COLO829 (cell line): ENCODE measurements at regions not wholly inside any gene's neighbourhood (a gene's known extent, or its start where the extent isn't known, plus 50 kb on each side); places are given as distances from the start of the nearest gene placed in this dataset.

Experiments used
- DNase-seq: peaks from one replicate; pipeline ENCODE4 v3.0.0; 2012; ENCODE audit warnings: low spot score

GRCh38 chr5:60374409-60374808 lies 325.6 kb downstream of the DEPDC1B start:
- DNase-seq: no peak

- no peak for DNase-seq
These were observed 327.2 kb downstream of the DEPDC1B start for GRCh38 chr5:60372786-60373185.

- DNase-seq: no peak
These were observed 328.9 kb downstream of the DEPDC1B start for GRCh38 chr5:60371065-60371464.

DNA sequence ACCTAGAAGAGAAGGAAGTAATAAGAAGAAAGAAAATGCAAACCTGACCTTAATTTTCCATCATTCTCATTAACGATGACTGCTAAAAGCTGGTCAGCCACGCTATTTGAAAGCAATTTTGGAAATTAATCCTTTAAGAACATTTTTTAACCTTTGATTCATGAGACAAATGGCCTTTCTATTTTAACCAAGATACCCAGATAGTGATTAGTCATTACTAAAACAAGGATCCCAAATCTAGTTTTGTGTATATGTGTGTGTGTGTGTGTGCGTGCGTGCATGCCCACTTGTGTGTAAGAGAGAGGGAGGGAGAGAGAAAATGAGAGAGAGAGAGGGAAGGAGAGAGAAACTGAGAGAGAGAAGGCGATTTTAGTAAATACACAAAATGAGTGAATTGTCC lies 329.5 kb downstream of the DEPDC1B start:
- DNase-seq: no peak

DNA sequence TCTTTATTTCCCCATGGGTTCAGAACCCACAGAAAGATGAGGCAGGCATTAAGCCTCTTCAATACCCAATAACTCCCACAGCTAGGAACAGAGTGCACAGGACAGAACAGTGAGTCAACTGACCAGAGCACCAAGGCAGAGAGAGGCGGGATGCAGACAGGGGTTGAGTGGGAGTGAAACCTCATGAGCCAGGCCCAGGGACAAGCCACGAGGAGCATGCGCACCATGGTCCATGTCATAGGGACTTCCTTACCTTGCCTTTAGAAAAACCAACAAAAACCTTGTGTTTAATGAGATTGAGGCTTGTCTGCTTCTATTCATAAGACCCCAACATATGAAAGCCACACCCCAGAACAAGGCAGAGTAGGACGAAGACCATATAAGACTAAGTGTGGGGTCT lies 330.6 kb downstream of the DEPDC1B start:
- no peak for DNase-seq

- DNase-seq: no peak
These were observed 331.9 kb downstream of the DEPDC1B start for GRCh38 chr5:60368100-60368499.

DNA sequence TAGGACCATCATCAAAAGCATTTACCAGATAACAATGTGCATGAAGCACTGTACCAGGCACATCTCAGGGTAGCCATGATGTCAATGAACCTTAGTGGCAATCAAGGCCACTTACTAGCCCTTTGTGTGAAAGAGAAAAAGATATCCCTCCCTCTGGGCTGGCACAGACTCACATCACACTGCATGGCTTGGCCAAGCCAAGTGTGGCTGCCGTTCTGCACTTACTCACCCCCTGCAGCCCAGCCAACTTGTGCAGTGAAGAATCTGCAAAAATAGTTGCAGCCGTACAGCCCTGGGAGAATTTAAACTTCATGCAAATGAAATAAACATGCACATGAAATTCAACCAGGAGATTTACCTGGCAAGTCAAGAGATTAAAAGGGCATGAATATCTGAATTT lies 333.5 kb downstream of the DEPDC1B start:
- DNase-seq: no peak

- no peak for DNase-seq
These were observed 335.0 kb downstream of the DEPDC1B start for GRCh38 chr5:60365001-60365400.

DNA sequence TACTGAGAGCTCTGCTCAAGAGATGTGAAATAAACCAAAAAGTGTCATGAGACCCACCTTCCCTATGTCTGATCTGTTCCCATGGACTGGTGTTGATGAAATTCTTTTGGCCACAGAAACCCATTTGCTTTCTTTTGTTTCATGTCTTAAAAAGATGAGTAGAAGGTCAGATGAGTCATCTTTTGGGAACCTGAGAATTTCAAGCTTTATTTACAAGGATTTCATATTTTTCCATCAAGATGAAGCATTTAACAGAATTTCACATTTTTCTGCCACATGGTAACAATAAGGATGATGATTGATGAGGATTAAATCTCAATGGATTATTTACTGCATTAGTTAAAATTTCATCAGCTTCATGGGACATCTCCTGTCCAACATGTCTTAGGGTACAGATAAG lies 337.8 kb downstream of the DEPDC1B start:
- DNase-seq: peak; percentile 20

DNA sequence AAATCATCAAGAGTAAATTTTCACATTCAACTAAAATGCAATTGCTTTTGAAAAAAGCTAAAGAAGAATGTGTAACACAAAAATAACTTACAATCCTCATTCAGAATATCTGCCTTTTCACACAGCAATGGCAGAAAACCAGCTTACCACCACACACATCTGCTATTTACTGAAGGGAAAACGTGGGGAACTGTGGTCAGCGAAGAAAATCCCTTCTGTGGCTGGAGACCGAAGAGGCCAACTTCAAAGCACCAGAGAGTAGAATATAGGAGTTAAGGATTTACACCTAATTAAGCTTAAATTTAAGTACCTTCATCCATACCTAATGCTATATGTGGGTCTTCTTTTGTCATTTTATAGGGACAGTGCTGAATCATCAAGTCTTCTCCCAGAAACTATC lies 339.6 kb downstream of the DEPDC1B start:
- no peak for DNase-seq

DNA sequence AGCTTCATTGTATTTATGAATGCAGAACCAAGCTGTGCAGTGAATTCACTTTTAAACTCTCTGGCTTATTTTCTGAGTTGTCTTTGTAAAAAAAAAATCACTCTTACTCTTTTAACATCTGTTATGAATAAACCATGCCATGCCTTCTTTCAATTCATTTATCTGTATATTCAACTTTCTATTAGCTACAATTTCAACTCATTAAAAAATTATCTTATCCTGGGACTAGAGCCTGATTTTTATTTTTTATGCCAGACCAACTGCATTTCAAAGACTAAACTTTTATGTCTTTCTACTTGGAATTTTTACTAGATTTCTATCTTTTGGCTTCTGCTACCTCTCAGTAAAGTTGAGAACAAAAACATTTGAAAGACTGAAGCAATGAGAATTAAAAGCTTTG lies 342.7 kb downstream of the DEPDC1B start:
- no peak for DNase-seq

DNA sequence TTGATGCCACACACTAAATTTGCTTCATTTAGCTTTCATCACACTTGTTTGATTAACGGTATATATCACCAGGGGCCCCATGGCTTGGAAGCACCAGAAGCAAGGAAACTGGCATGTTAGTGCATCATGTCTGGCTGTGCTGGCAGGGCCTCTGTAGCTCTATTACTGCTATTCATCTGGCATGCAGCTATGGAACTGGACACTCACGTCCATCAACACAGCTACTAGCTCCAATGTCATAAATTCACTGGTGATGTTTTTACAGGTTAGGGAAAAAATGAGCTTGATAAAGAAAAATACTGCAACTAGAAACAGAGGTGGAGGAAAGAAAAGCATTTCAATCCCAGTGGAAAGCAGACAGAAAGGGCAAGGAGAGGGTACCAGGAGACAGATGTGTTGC lies 343.2 kb downstream of the DEPDC1B start:
- no peak for DNase-seq

DNA sequence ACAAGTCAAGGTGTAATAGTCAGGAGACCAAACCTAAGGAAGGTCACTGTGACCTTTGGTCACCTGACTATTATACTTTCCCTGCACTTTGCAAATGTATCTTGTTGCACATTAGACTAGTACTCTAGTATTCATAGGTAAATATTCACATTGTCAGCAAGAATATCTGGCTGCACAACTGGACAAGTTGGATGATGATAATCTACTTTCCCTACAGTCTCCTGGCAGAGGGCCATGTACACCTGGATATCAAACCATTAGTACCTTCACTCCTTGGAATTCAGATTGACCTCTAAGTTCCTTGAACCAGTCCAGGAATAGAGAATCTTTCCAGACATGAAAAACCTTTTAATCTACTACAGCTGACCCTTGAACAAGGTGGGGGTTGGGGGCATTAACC lies 344.8 kb downstream of the DEPDC1B start:
- no peak for DNase-seq

GRCh38 chr5:60354311-60354710 lies 345.7 kb downstream of the DEPDC1B start:
- DNase-seq: no peak

DNA sequence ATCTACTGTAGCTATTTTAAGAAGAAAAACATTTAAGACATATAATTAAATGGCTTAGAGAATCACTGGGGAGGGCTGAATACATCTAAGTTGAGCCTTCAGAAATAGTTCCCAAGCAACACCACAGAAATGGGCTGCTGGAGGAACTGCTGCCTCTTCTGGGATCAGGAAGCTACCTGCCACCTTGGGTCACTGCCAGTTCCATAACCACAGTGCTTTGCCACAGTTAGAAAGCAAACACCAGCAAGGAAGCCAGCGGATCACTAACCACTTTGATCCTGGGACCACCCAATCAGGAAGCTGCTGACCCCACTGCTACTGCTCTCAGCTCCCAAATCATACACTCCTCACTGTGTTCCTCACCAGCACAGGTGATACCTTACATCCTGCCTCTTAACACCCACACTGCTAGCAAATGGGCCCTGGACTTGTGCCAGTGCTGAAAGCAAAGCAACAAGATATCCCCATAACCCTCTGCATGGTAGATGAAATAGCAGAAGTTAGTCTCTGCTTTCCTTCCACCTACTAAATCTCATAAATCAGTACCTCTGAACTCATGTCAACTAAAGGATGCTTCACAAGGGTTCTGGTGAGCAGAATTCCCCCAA lies 346.9 kb downstream of the DEPDC1B start:
- DNase-seq: no peak

DNA sequence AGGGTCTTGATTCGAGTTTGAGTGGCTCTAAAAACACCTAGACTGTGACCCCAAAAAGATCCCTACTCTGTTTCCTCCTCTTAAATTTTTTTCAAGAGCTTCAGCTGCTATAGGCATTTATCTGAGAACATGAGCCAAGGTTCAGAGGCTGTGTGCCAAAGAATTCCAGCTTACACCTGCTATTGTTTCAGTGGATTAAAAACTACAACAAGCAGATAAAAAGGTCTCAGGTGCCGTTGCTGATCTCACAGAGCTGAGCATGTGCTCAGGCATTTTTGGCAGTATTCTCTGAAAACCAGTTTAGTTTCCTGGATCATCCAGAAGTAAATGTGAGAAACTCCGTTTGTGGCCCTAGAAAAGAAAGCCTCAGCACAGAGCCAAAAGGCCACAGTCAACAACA lies 349.2 kb downstream of the DEPDC1B start:
- no peak for DNase-seq

DNA sequence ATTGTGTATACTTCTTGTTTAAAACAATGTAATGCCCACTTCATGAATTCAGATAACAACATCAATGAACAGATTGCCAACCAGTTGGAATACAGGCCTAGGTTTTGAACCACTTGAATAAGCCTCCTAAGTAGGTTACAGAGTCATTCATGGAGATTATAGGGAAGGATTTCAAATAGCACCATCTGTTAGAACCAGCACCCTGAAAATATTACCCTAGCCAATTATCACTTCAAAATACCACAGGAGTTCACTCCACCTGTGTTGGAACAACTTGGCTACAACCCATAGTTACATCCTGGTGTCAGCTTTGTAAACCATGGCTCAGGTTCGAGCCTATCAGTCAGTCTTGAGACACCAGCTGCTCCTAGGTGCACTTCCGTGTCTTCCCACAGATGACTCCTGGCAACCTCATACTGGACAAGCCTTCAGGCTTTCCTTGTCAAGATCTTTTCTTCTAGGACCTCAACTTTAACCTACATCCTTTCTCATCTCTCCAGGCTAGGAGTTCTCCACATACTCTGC lies 350.0 kb downstream of the DEPDC1B start:
- no peak for DNase-seq

DNA sequence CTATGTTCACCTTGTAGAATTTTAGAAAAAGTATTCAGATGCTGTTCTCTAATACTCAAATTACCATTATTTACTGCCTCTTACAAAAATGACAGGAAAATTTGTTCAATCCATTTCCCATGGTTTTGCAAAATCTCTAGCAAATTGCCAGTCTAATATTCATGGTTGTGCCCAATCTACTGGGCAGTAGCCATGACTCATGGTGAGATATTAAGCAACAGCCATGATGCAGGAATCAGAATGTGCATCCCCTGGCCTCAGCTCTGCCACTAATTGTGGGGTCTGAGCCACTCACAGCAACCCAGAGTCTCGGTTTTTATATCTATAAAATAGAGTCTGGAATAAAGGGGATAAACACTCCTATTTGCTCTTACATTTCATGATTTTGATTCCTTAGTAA lies 353.6 kb downstream of the DEPDC1B start:
- no peak for DNase-seq

DNA sequence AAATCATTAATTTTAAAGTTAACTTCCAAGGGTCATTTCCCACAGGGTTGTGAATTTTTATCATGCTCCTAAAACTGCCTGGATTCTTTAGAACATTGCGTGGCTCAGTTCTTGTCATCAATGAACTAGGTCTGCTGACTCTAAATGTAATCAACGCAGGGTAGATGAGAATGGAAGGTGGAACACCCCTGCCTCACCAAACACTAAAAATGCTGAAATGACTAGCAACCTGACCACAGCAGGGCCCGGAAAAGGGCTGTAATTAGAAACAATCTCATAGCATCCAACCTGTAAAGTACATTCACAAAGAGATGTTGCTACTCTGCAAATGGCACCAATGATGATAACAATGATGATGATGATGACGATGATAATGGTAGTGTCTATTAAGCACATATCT lies 356.9 kb downstream of the DEPDC1B start:
- DNase-seq: no peak

DNA sequence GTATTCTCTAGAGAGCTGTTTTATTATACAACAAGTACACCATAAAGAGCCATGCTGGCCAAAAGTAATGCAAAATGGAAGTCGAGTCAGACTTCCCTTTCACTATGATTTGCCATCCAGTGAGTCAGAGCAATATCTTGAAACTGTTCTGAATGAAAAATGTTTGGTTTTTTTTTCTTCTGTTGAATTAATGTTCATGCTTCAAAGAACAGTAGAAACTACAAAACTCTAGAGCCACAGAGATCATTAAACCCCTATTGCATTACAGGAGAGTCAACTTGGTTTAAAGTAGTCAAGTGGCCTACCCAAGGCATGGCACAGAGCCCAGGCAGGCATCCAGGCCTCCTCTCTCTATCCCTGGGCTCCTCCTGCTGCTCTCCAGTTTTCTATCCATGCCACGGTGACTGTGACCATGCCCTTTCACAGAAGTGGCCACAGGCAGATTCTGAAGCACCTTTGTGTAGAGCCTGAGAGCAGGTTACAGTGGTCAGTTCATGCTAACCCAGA lies 358.9 kb downstream of the DEPDC1B start:
- DNase-seq: no peak

DNA sequence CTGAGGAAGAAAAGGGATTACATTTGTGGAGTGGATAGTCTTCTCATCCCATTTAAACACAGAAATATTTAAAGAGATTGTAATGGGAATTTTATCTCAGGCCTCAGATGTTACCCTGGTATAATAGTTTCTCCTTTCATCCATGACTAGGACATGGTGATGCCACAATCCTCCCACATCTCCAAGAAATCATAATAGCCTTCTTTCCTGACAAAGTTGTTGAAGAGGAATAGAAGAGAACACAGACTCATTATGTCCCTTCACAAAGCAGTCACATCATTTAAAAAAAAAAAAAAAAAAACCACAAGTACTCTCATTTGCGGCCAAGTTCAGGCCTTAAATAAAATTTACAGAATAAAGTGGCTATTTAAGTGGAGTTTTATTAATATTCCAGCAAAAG lies 359.6 kb downstream of the DEPDC1B start:
- DNase-seq: peak; percentile 78

DNA sequence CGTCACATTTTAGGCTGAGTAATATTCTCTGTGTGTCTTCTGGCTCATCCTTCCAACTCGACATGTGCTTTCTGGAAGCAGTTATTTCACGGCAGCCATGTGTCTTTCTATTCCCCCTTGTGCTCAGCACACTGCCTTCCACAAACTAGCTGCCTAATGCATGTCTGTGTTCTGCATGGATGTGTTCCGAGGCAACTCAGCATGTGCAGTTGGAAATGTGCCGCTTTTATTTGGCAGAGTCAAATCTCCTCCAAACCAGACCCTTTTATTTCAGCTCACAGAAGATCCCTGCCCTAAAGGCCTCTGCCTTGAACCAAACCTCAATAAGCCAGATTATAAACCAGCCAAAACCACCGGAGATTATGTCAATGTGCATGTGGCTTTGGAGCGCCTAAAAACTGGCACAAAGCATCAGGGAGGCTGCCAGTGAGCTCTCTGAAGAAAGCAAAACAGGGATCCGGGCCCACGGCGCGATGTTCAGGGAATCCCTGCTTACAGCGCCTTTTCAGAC lies 360.2 kb downstream of the DEPDC1B start:
- DNase-seq: no peak

DNA sequence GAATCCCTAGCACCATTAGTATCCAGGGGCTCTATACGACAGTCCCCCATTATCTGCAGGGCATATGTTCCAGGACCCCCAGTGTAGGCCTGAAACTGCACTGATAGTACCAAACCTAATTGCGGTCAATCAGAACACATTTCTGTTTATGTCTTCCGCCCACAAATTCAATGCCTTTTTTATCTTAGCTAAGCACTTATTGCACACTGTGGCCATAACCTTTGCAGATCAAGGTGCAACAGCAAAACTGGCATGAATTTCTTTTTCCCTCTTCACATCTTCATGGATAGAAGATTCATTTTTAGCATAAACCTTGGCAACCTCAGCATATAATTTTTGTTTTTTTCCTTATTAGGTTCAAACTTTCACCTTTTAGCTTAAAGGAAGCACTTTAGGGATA lies 361.1 kb downstream of the DEPDC1B start:
- no peak for DNase-seq

- no peak for DNase-seq
These were observed 363.5 kb downstream of the DEPDC1B start for GRCh38 chr5:60336491-60336890.
